ENCODE measurements at regions not wholly inside any gene's neighbourhood (a gene's known extent, or its start where the extent isn't known, plus 50 kb on each side); places are given as distances from the start of the nearest gene placed in this dataset.

- DNase-seq (ENCODE audit: low spot score): no peak
- H3K27me3 ChIP-seq (ENCODE audit: control insufficient read depth in 4 of 4, insufficient read depth in 4 of 4, low read length in 3 of 4): no peaks in the 10 kb centered on the region
- no peak overlapping the region for H3K27ac ChIP-seq (ENCODE audit: low read depth in 1 of 2, low read length in 2 of 2)
- no peak overlapping the region for H3K4me3 ChIP-seq (ENCODE audit: low read depth in 1 of 3, low read length in 3 of 3)
- H3K36me3 ChIP-seq (ENCODE audit: control insufficient read depth in 4 of 4, insufficient read depth in 3 of 4, low read depth in 1 of 4, low read length in 3 of 4): no peaks in the 10 kb centered on the region
- 79% methylated on average over 4 of the region's 4 CpGs for WGBS
- peaks cover 0 to 4% (median 0%) of the 10 kb centered on the region in 4 donors for H3K9me3 ChIP-seq (ENCODE audit: control insufficient read depth in 4 of 4, low read length in 3 of 4)
- H3K4me1 ChIP-seq (ENCODE audit: control insufficient read depth in 4 of 4, insufficient read depth in 4 of 4, low read length in 3 of 4): no peaks in the 10 kb centered on the region
- no peak overlapping the region for H3K9ac ChIP-seq (ENCODE audit: low read depth in 1 of 2, low read length in 2 of 2)
- TF ChIP-seq NR2F2 (IDR thresholded peaks at IDR 0.05) (no peak), FOXA1 (IDR thresholded peaks at IDR 0.05) (no peak), SP1 (IDR thresholded peaks at IDR 0.05) (no peak), CTCF (IDR thresholded peaks at IDR 0.05; ENCODE audit: low read depth, low read length, missing input control) (no peak), REST (IDR thresholded peaks at IDR 0.05) (no peak), ZBTB33 (IDR thresholded peaks at IDR 0.05) (no peak), YY1 (IDR thresholded peaks at IDR 0.05) (no peak), RAD21 (IDR thresholded peaks at IDR 0.05) (no peak), TAF1 (conservative IDR thresholded peaks at IDR 0.05) (no peak), GABPA (IDR thresholded peaks at IDR 0.05 in 1 of 2, conservative IDR thresholded peaks at IDR 0.05 in 1 of 2) (no peak), RXRA (IDR thresholded peaks at IDR 0.05) (no peak), ATF3 (IDR thresholded peaks at IDR 0.05) (no peak), MAX (IDR thresholded peaks at IDR 0.05) (no peak), EGR1 (IDR thresholded peaks at IDR 0.05; ENCODE audit: low read depth in 2 of 2) (no peak), HNF4G (IDR thresholded peaks at IDR 0.05) (no peak), FOXA2 (IDR thresholded peaks at IDR 0.05) (no peak), HNF4A (conservative IDR thresholded peaks at IDR 0.05) (no peak), JUND (IDR thresholded peaks at IDR 0.05) (no peak)
Measured at GRCh38 chr6:94658929-94659328, 918.4 kb upstream of the MANEA start.
